Endothelial cell of hepatic sinusoid (primary cell): ENCODE measurements at regions not wholly inside any gene's neighbourhood (a gene's known extent, or its start where the extent isn't known, plus 50 kb on each side); places are given as distances from the start of the nearest gene placed in this dataset.
"Not testable (repeated sequence)": the region's sequence is repeated elsewhere in the genome, so short reads cannot be mapped to it uniquely, and the experiment has no call there.

Experiments used
- in situ Hi-C: cut with HindIII; loops from 2 replicates; pipeline ENCODE4 v1.10.0; 2017; ENCODE audit warnings: low sequenced_read_pairs

DNA sequence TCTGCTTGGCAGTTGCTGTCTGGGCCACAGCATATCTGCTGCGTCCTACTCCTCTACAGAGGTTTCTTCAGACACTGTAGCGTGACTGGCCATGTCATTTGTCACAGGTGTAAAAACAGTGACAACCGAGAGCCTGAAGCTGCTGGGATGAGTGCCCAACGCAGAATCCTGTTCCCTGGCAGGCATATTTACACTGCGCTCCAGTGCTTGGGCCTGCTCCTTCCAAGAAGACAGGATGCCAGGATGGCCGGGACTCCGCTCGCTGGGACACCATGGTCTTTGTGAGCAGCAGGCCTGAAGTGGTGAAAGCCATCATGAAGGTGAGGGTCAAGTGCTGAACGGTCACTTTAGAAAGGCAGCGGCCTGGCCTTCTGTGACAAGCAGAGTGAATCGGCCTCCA, 171.4 kb downstream of the EMP1 start:
- in situ Hi-C loops: no loop called here

- in situ Hi-C loops: no loop called here
Measured at GRCh38 chr12:13365748-13366366, 169.3 kb downstream of the EMP1 start.

DNA sequence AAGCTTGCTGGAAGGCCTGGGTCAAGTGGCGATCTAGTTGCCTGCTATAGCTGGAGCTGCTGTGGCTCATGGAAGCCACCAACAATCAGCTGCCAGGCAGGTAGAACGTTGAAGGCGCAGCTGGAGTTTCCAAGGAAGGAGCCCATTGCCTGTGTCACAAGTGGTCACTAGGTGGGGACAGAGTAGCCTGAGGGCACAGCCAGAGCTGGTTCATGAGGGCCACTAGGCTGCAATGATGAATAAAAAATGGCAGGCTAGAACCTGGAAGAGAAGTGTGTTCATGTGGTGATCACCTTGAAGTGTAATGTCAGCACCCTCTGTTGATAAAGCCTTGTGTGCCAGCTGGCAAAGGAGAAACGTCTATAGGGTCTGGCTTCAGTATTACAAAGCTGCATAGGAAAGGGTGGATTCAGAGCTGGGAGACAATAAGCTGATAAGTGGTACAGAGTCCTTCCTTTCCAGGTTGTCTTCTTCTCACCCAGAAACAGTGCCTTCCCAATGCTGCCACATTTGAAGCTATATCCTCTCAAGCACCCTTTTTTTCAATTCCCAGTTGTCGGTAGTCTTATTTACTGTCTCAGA, 165.8 kb downstream of the EMP1 start:
- in situ Hi-C loops: no loop called here

- in situ Hi-C loops: no loop called here
Measured at GRCh38 chr12:13359636-13360035, 163.1 kb downstream of the EMP1 start.

GRCh38 chr12:13358391-13358905, 161.9 kb downstream of the EMP1 start:
- in situ Hi-C loops: no loop called here

- in situ Hi-C loops: no loop called here
Measured at GRCh38 chr12:13350946-13351345, 154.4 kb downstream of the EMP1 start.

- in situ Hi-C loops: no loop called here
Measured at GRCh38 chr12:13350381-13350780, 153.9 kb downstream of the EMP1 start.

DNA sequence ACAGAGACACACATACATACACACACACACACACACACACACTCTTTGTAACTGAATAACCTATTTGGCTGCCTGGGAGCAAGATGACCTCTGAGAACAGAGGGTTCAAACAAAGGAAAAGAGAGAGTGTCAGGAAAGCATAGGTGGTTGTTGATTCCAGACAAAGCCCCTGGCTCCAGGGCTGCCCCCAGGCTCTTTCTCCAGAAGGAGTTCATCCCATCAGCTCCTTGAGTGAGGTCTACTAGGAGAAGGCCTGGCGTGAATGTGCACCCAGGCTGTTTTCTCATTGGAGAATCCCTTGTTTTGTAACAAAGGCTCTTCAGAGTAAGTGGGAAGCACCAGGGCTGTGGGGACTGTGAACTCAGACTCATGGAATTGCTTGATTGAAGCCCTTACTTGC, 151.9 kb downstream of the EMP1 start:
- in situ Hi-C loops: no loop called here

- in situ Hi-C loops: no loop called here
Measured at GRCh38 chr12:13347241-13348043, 150.9 kb downstream of the EMP1 start.

- in situ Hi-C loops: no loop called here
Measured at GRCh38 chr12:13345722-13346121, 149.2 kb downstream of the EMP1 start.

DNA sequence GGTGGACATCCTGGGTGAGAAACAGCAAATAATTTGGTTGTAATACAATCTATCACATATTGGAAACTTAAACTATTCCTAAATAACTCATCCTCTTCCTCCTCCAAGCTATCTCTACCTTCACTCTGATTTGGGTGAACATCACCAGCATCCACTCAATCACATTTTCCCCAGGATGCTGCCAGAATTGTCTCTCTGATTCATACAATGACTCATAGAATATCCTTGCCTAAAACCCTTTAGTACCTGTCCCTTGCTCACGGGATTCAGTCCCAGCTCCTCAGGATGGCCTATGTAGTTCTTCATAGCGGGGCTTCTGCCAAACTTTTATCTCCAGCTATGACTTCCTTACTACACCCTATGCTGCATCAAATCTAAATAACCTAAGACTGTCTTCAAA, 146.8 kb downstream of the EMP1 start:
- in situ Hi-C loops: no loop called here

- in situ Hi-C loops: no loop called here
Measured at GRCh38 chr12:13342971-13343370, 146.4 kb downstream of the EMP1 start.

GRCh38 chr12:13340149-13340548, 143.6 kb downstream of the EMP1 start:
- in situ Hi-C loops: no loop called here

- in situ Hi-C loops: no loop called here
Measured at GRCh38 chr12:13339538-13339937, 143.0 kb downstream of the EMP1 start.

DNA sequence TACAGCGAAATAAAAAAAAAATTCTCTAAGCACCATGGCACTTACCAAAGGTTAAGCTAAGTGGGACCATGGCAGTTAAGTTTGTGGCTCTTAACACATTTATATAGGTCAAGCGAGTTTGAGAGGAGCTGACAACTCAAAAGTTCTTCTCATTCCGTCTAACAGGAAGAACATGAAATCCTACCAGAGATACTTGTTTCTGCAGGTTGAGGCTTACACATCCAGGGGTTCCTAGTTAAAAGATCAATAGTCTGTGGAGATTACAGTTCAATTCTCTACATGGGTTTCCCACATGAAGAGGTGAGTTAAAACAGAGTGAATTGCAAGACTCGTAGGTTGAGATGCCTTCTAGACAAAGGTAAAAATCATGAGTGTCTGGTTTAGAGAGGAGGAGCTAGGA, 142.6 kb downstream of the EMP1 start:
- in situ Hi-C loops: no loop called here

DNA sequence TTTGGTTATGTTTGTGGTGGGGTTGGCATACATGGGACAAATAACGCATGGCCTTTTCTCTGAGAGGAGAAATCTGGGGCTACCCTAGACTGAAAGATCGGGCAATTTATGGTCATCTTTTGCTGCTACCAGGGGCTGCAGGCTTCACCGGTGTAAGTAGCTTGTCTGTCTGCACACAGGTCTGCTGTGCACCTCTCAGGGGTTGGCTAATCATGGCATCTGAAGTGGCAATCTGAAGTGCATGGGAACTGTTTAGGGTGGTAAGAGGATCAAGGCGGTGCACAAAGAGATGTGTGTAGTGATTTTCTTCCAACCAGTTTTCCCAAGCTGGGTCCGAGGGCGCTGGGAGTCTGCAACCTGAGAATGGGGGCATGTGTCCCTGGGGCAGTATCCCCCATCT, 141.3 kb downstream of the EMP1 start:
- in situ Hi-C loops: no loop called here

GRCh38 chr12:13336216-13336615, 139.7 kb downstream of the EMP1 start:
- in situ Hi-C loops: no loop called here

DNA sequence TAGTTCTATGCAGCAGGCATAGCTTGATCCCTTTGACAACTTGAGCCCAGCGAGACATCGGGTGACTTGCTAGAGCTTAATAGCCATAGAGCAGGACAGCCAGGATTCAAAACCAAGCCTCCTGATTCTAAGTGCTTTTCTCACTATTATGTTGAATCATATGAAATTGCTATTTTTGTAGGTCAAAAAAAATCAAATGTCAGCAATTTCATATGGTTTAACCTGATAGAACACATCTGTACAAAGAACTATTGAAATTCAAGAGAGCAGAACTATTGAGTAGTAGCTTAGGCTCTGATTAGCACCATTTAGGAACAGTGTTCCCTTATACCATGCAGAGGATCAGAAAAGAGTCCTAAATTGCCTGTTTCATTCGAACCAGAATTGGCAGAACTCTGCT, 132.0 kb downstream of the EMP1 start:
- in situ Hi-C loops: no loop called here

DNA sequence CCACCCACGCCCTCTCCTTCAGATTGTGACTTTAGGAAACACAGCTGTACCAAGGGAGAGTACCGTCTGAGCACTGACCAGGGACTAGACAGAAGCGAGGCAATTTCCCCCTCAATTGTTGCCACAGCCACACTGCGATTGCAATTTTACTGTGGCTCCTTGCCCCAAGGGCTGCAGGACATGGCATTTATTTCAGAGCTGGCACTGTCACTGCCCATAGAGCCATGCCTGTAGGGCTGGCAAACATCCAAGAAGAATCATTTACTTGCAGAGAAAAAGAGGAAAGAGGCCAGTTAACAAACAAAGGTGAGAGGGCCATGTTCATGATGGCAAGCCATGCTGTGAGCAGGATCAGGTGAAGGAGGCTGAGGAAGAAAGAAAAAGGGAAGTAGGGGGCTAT, 129.6 kb downstream of the EMP1 start:
- in situ Hi-C loops: no loop called here

GRCh38 chr12:13325037-13325436, 128.5 kb downstream of the EMP1 start:
- in situ Hi-C loops: not testable (repeated sequence)

- in situ Hi-C loops: no loop called here
Measured at GRCh38 chr12:13318231-13319015, 121.9 kb downstream of the EMP1 start.
